ENCODE measurements at regions not wholly inside any gene's neighbourhood (a gene's known extent, or its start where the extent isn't known, plus 50 kb on each side); places are given as distances from the start of the nearest gene placed in this dataset.

- H3K27me3 ChIP-seq (ENCODE audit: control insufficient read depth in 1 of 2, insufficient read depth in 1 of 2, low read length in 2 of 2), result no peaks in the 10 kb centered on the region
- WGBS, result 86% methylated on average over 6 of the region's 6 CpGs
Measured at GRCh38 chr13:106721599-106721998, 153.7 kb upstream of the ARGLU1 start.

DNA sequence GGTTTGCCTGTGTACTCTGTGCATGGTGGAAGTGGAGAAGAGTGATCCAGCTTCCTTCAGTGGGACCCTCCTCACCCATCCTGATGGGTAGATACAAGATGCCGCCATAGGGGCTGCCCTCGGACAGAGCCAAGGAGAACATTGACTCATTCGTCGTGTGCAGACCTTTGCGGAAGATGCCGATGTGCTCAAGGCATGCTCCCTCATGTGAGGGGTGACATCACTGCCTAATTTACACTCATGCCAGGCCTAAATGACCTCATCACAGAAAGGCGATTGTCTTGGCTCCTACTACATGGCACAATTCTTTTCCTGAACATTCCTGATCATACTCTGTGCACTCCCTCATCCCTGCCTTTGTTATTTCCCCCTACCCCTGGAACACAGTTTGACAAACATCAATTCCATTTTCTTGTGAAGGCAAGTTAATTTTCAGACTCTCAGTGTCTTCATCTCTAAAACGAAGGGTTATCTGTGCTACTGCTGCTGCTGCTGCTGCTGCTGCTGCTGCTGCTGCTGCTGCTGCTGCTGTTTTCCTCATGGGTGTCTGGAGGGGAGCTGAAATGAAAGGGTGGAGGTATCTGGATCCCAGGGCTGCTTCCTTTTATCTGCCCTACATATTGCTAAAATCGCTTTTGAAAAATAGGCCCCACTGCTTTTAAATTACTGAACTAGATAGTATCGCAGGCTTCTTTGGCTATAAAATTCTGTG lies 146.5 kb upstream of the ARGLU1 start:
- Histone ChIP-seq H2BK12ac (ENCODE audit: low read length in 2 of 2) (no peak overlapping the region), H3K14ac (ENCODE audit: low read length in 2 of 2) (no peak overlapping the region), H2AK5ac (ENCODE audit: low read length, severe bottlenecking) (no peak overlapping the region), H2BK120ac (ENCODE audit: low read depth, low read length) (no peak overlapping the region), H3K9ac (ENCODE audit: low read length) (no peak overlapping the region), H3K4ac (ENCODE audit: low read depth in 1 of 2, low read length in 2 of 2) (no peak overlapping the region), H3K4me1 (ENCODE audit: control insufficient read depth, insufficient read depth, low read depth, low read length) (no peaks in the 10 kb centered on the region), H4K91ac (ENCODE audit: low read length) (no peak overlapping the region), H3K4me2 (ENCODE audit: low read length, poor library complexity, severe bottlenecking) (no peak overlapping the region), H3K23ac (ENCODE audit: low read length in 2 of 2) (no peak overlapping the region), H3K18ac (ENCODE audit: low read depth in 1 of 2, low read length in 2 of 2) (no peak overlapping the region), H3K27ac (ENCODE audit: low read length, poor library complexity, severe bottlenecking) (no peak overlapping the region), H3K36me3 (ENCODE audit: control insufficient read depth in 1 of 2, insufficient read depth in 2 of 2, low read depth in 1 of 2, low read length in 2 of 2) (no peaks in the 10 kb centered on the region), H3K9me3 (ENCODE audit: control insufficient read depth, low read length) (peaks cover 29% of the 10 kb centered on the region), H3K79me1 (replicated peaks; ENCODE audit: low read length, poor library complexity, severe bottlenecking) (no peaks in the 10 kb centered on the region), H3K27me3 (ENCODE audit: control insufficient read depth in 1 of 2, insufficient read depth in 1 of 2, low read length in 2 of 2) (no peaks in the 10 kb centered on the region), H4K8ac (ENCODE audit: low read length) (no peak overlapping the region), H2AFZ (ENCODE audit: low read depth, low read length) (no peak overlapping the region), H3K4me3 (ENCODE audit: insufficient read depth in 1 of 2, low read depth in 1 of 2, low read length in 2 of 2) (no peak overlapping the region), H2BK5ac (ENCODE audit: low read depth, low read length, poor library complexity, severe bottlenecking) (no peak overlapping the region), H2BK15ac (ENCODE audit: low read depth, poor library complexity, severe bottlenecking) (no peak overlapping the region)
- WGBS, result 90% methylated on average over 10 of the region's 10 CpGs
- no peak for DNase-seq

More at GRCh38 chr13:106721599-106721998, 153.7 kb upstream of the ARGLU1 start:
- Histone ChIP-seq H3K4me1 (ENCODE audit: control insufficient read depth, insufficient read depth, low read depth, low read length) (no peaks in the 10 kb centered on the region), H2BK120ac (ENCODE audit: low read depth, low read length) (no peak overlapping the region), H3K79me1 (replicated peaks; ENCODE audit: low read length, poor library complexity, severe bottlenecking) (no peaks in the 10 kb centered on the region), H3K4me3 (ENCODE audit: insufficient read depth in 1 of 2, low read depth in 1 of 2, low read length in 2 of 2) (no peak overlapping the region), H3K23ac (ENCODE audit: low read length in 2 of 2) (no peak overlapping the region), H3K27ac (ENCODE audit: low read length, poor library complexity, severe bottlenecking) (no peak overlapping the region), H2AFZ (ENCODE audit: low read depth, low read length) (no peak overlapping the region), H2AK5ac (ENCODE audit: low read length, severe bottlenecking) (no peak overlapping the region), H2BK5ac (ENCODE audit: low read depth, low read length, poor library complexity, severe bottlenecking) (no peak overlapping the region), H3K18ac (ENCODE audit: low read depth in 1 of 2, low read length in 2 of 2) (no peak overlapping the region), H3K4me2 (ENCODE audit: low read length, poor library complexity, severe bottlenecking) (no peak overlapping the region), H2BK12ac (ENCODE audit: low read length in 2 of 2) (no peak overlapping the region), H4K8ac (ENCODE audit: low read length) (no peak overlapping the region), H3K9ac (ENCODE audit: low read length) (no peak overlapping the region), H2BK15ac (ENCODE audit: low read depth, poor library complexity, severe bottlenecking) (no peak overlapping the region), H3K9me3 (ENCODE audit: control insufficient read depth, low read length) (peaks cover 24% of the 10 kb centered on the region), H3K36me3 (ENCODE audit: control insufficient read depth in 1 of 2, insufficient read depth in 2 of 2, low read depth in 1 of 2, low read length in 2 of 2) (no peaks in the 10 kb centered on the region), H3K14ac (ENCODE audit: low read length in 2 of 2) (no peak overlapping the region), H4K91ac (ENCODE audit: low read length) (no peak overlapping the region), H3K4ac (ENCODE audit: low read depth in 1 of 2, low read length in 2 of 2) (no peak overlapping the region)
- no peak for DNase-seq

DNA sequence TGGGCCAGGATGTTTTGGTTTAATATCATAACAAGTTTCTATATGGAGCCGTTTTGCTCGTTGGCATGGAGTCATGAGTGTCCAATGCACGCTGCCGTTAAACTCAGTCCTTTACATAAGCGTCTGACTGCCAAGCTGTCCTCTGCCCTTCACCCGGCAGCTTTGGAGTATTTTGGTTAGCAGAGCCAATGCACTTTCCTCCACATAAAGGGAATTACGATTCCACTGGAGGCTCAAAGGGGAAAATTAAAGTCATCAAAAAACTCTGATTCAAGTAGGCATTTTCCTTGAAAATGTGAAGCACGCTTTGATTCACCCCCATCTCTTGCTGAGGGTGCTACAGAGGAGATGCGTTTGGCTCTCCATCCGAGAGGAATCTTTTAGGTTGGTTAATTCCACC lies 144.4 kb upstream of the ARGLU1 start:
- Histone ChIP-seq H3K9ac (ENCODE audit: low read length) (no peak overlapping the region), H3K9me3 (ENCODE audit: control insufficient read depth, low read length) (peaks cover 12% of the 10 kb centered on the region), H3K27me3 (ENCODE audit: control insufficient read depth in 1 of 2, insufficient read depth in 1 of 2, low read length in 2 of 2) (no peaks in the 10 kb centered on the region), H3K23ac (ENCODE audit: low read length in 2 of 2) (no peak overlapping the region), H3K36me3 (ENCODE audit: control insufficient read depth in 1 of 2, insufficient read depth in 2 of 2, low read depth in 1 of 2, low read length in 2 of 2) (no peaks in the 10 kb centered on the region), H3K4me3 (ENCODE audit: insufficient read depth in 1 of 2, low read depth in 1 of 2, low read length in 2 of 2) (no peak overlapping the region), H2BK5ac (ENCODE audit: low read depth, low read length, poor library complexity, severe bottlenecking) (no peak overlapping the region), H2AK5ac (ENCODE audit: low read length, severe bottlenecking) (no peak overlapping the region), H3K27ac (ENCODE audit: low read length, poor library complexity, severe bottlenecking) (no peak overlapping the region), H3K79me1 (replicated peaks; ENCODE audit: low read length, poor library complexity, severe bottlenecking) (no peaks in the 10 kb centered on the region), H4K91ac (ENCODE audit: low read length) (no peak overlapping the region), H2BK120ac (ENCODE audit: low read depth, low read length) (no peak overlapping the region), H3K4ac (ENCODE audit: low read depth in 1 of 2, low read length in 2 of 2) (no peak overlapping the region), H4K8ac (ENCODE audit: low read length) (no peak overlapping the region), H3K4me1 (ENCODE audit: control insufficient read depth, insufficient read depth, low read depth, low read length) (no peaks in the 10 kb centered on the region), H3K14ac (ENCODE audit: low read length in 2 of 2) (no peak overlapping the region), H2AFZ (ENCODE audit: low read depth, low read length) (no peak overlapping the region), H2BK12ac (ENCODE audit: low read length in 2 of 2) (no peak overlapping the region), H3K18ac (ENCODE audit: low read depth in 1 of 2, low read length in 2 of 2) (no peak overlapping the region), H2BK15ac (ENCODE audit: low read depth, poor library complexity, severe bottlenecking) (no peak overlapping the region), H3K4me2 (ENCODE audit: low read length, poor library complexity, severe bottlenecking) (no peak overlapping the region)
- 88% methylated on average over 8 of the region's 10 CpGs for WGBS
- no peak for DNase-seq

DNA sequence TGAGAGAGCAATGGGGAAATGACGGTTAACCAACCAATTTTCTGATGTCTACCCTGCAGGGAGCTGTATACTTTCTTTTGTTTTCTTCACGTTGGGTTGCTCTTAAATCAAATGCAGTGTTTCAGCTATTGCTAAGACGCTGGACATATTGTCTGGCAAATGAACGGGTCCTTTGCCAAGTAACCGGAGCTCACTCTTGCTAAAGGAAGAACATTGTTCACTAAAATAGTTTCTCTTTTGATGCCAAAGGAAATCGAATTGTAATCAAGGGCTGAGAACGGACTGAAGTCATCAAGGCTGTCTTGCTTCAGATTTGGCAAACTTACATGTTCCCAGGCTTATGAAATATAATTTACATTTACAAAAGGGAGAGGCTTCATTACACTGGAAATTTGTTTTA lies 142.3 kb upstream of the ARGLU1 start:
- H3K18ac ChIP-seq (ENCODE audit: low read depth in 1 of 2, low read length in 2 of 2), result no peak overlapping the region
- H3K4me3 ChIP-seq (ENCODE audit: insufficient read depth in 1 of 2, low read depth in 1 of 2, low read length in 2 of 2), result peak overlapping the region in 1 of 2 experiments; percentile 71
- no peaks in the 10 kb centered on the region for H3K4me1 ChIP-seq (ENCODE audit: control insufficient read depth, insufficient read depth, low read depth, low read length)
- H3K36me3 ChIP-seq (ENCODE audit: control insufficient read depth in 1 of 2, insufficient read depth in 2 of 2, low read depth in 1 of 2, low read length in 2 of 2), result no peaks in the 10 kb centered on the region
- H2BK5ac ChIP-seq (ENCODE audit: low read depth, low read length, poor library complexity, severe bottlenecking), result no peak overlapping the region
- no peak overlapping the region for H3K4ac ChIP-seq (ENCODE audit: low read depth in 1 of 2, low read length in 2 of 2)
- H3K14ac ChIP-seq (ENCODE audit: low read length in 2 of 2), result no peak overlapping the region
- H4K91ac ChIP-seq (ENCODE audit: low read length), result no peak overlapping the region
- 90% methylated on average over 6 of the region's 7 CpGs for WGBS
- no peak overlapping the region for H2BK120ac ChIP-seq (ENCODE audit: low read depth, low read length)
- H2BK12ac ChIP-seq (ENCODE audit: low read length in 2 of 2), result no peak overlapping the region
- no peak overlapping the region for H3K27ac ChIP-seq (ENCODE audit: low read length, poor library complexity, severe bottlenecking)
- no peaks in the 10 kb centered on the region for H3K27me3 ChIP-seq (ENCODE audit: control insufficient read depth in 1 of 2, insufficient read depth in 1 of 2, low read length in 2 of 2)
- no peak for DNase-seq
- H3K9me3 ChIP-seq (ENCODE audit: control insufficient read depth, low read length), result no peaks in the 10 kb centered on the region
- no peak overlapping the region for H4K8ac ChIP-seq (ENCODE audit: low read length)
- no peaks in the 10 kb centered on the region for H3K79me1 ChIP-seq (replicated peaks; ENCODE audit: low read length, poor library complexity, severe bottlenecking)
- no peak overlapping the region for H2BK15ac ChIP-seq (ENCODE audit: low read depth, poor library complexity, severe bottlenecking)
- no peak overlapping the region for H3K23ac ChIP-seq (ENCODE audit: low read length in 2 of 2)
- H2AFZ ChIP-seq (ENCODE audit: low read depth, low read length), result no peak overlapping the region
- H2AK5ac ChIP-seq (ENCODE audit: low read length, severe bottlenecking), result no peak overlapping the region
- H3K4me2 ChIP-seq (ENCODE audit: low read length, poor library complexity, severe bottlenecking), result no peak overlapping the region
- H3K9ac ChIP-seq (ENCODE audit: low read length), result peak overlapping the region; percentile 47

Data from mesenchymal stem cell (in vitro differentiated cells and primary cell).